NT2/D1 (cell line): ENCODE measurements at regions not wholly inside any gene's neighbourhood (a gene's known extent, or its start where the extent isn't known, plus 50 kb on each side); places are given as distances from the start of the nearest gene placed in this dataset.

Source experiments
- SUZ12 ChIP-seq: IDR thresholded peaks from 2 replicates; pipeline ENCODE4 v1.6.1; 2011; ENCODE audit not compliant: insufficient read length, insufficient read depth; ENCODE audit errors: extremely low read depth
- YY1 ChIP-seq: IDR thresholded peaks from 2 replicates; pipeline ENCODE4 v1.6.1; 2011; ENCODE audit not compliant: insufficient read length, insufficient read depth
- ZNF274 ChIP-seq: IDR thresholded peaks from 2 replicates; pipeline ENCODE4 v1.6.1; 2011; ENCODE audit warnings: mild to moderate bottlenecking, low read depth, low read length

DNA sequence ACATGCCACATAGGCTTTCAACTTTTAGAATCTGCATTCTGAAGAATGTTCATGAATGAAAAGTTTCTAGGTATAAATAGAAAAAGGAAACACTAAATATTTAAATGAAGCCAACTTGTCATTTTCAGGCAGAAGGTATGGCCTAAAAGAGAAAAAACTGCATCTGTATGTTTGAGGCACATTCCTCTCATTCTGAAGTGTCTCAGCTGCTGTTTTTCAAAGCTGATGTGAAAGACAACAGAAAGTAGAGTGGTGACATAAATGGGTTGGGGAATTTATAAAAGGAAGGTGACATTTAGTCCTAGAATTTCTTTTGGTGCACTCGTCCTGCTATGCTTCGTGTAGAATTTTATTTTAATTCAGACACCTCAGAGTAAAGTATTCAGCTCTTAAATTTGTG is 539.6 kb upstream of the SLITRK5 start:
- TF ChIP-seq ZNF274 (no peak), YY1 (no peak), SUZ12 (no peak)
